HepG2 (cell line): ENCODE measurements at regions not wholly inside any gene's neighbourhood (a gene's known extent, or its start where the extent isn't known, plus 50 kb on each side); places are given as distances from the start of the nearest gene placed in this dataset.

Source experiments
- BHLHE40 ChIP-seq: IDR thresholded peaks from 2 replicates; pipeline ENCODE4 v1.6.1; 2011; ENCODE audit warnings: low read length, improper control_type of control experiment
- FOXA3 ChIP-seq: IDR thresholded peaks from 2 replicates; pipeline ENCODE4 v1.6.1; 2016; ENCODE audit warnings: missing genetic modification reagents, missing compliant biosample characterization
- IRF2 ChIP-seq: IDR thresholded peaks from 2 replicates; pipeline ENCODE4 v1.6.1; 2018; ENCODE audit warnings: missing genetic modification reagents, missing compliant biosample characterization
- KAT2B ChIP-seq: fragments of 150-350 bp; IDR thresholded peaks from 2 replicates; pipeline ENCODE4 v1.6.1; 2014; ENCODE audit warnings: low read depth, low read length, borderline replicate concordance
- MIXL1 ChIP-seq: IDR thresholded peaks from 2 replicates; pipeline ENCODE4 v1.6.1; 2016
- PRMT3 ChIP-seq: sonication (generic); formaldehyde crosslinking; IDR thresholded peaks from 2 replicates; pipeline ENCODE4 v1.8.1; 2022; ENCODE audit warnings: low read depth, mild to moderate bottlenecking, moderate library complexity, missing genetic modification reagents, borderline replicate concordance
- RAD51 ChIP-seq: fragments of 450-650 bp; IDR thresholded peaks from 2 replicates; pipeline ENCODE4 v1.6.1; 2016; ENCODE audit warnings: borderline replicate concordance
- SMAD1 ChIP-seq: sonication (generic); formaldehyde crosslinking; IDR thresholded peaks from 2 replicates; pipeline ENCODE4 v1.4.0; 2020; ENCODE audit warnings: missing genetic modification reagents, low read depth, mild to moderate bottlenecking, borderline replicate concordance
- SOX6 ChIP-seq, 2 experiments: fragments of 450-650 bp in 1 of 2; sonication (generic) in 1 of 2; formaldehyde crosslinking in 1 of 2; IDR thresholded peaks; 2 replicates each; pipeline versions ENCODE4 v1.4.0 to v1.6.1; 2017 to 2020; ENCODE audit warnings: antibody characterized with exemption in 1 of 2, mild to moderate bottlenecking in 1 of 2, missing genetic modification reagents in 1 of 2
- TCF7 ChIP-seq: sonication (generic); IDR thresholded peaks from 2 replicates; pipeline ENCODE4 v1.6.1; 2016; ENCODE audit warnings: antibody characterized with exemption, low read depth
- ZNF232 ChIP-seq: sonication (generic); formaldehyde crosslinking; IDR thresholded peaks from 2 replicates; pipeline ENCODE4 v1.4.0; 2020; ENCODE audit warnings: missing genetic modification reagents, borderline replicate concordance
- ZNF280B ChIP-seq: sonication (generic); formaldehyde crosslinking; IDR thresholded peaks from 2 replicates; pipeline ENCODE4 v1.5.0; 2020; ENCODE audit warnings: missing genetic modification reagents, mild to moderate bottlenecking, borderline replicate concordance
- ZNF879 ChIP-seq: sonication (generic); formaldehyde crosslinking; IDR thresholded peaks from 2 replicates; pipeline ENCODE4 v1.8.1; 2023; ENCODE audit warnings: missing genetic modification reagents
- TF ChIP-seq, protein P1 (sequence below): sonication (generic); formaldehyde crosslinking; IDR thresholded peaks from 2 replicates; pipeline ENCODE4 v1.5.1; 2020; ENCODE audit warnings: mild to moderate bottlenecking, missing genetic modification reagents, borderline replicate concordance
- TF ChIP-seq, protein P2 (sequence below): sonication (generic); formaldehyde crosslinking; IDR thresholded peaks from 2 replicates; pipeline ENCODE4 v1.4.0; 2020; ENCODE audit warnings: missing genetic modification reagents, borderline replicate concordance
- TF ChIP-seq, protein P3 (sequence below): sonication (generic); formaldehyde crosslinking; IDR thresholded peaks from 2 replicates; pipeline ENCODE4 v1.4.0; 2020; ENCODE audit warnings: missing genetic modification reagents

GRCh38 chr1:221961532-221962292, 219.8 kb upstream of the DUSP10 start (continued):
- TF ChIP-seq PRMT3 (no peak), SOX6 (IDR thresholded peaks at IDR 0.05) (no peak), SOX6 (CRISPR knock-in tag; IDR thresholded peaks at IDR 0.05) (peak; percentile 73), SMAD1 (CRISPR knock-in tag) (no peak), KAT2B (no peak), RAD51 (no peak), FOXA3 (CRISPR knock-in tag) (0 out of 2 replicates have a peak, but pooled peaks have one; percentile 34), ZNF232 (CRISPR knock-in tag) (no peak), ZNF879 (no peak), TCF7 (peak; percentile 40; the same call in 1 of the 2 replicates), ZNF280B (CRISPR knock-in tag) (no peak), MIXL1 (CRISPR knock-in tag) (peak; percentile 19; the same call in 1 of the 2 replicates), IRF2 (CRISPR knock-in tag) (0 out of 2 replicates have a peak, but pooled peaks have one; percentile 43), BHLHE40 (peak; percentile 64)
- TF ChIP-seq, protein P1, sequence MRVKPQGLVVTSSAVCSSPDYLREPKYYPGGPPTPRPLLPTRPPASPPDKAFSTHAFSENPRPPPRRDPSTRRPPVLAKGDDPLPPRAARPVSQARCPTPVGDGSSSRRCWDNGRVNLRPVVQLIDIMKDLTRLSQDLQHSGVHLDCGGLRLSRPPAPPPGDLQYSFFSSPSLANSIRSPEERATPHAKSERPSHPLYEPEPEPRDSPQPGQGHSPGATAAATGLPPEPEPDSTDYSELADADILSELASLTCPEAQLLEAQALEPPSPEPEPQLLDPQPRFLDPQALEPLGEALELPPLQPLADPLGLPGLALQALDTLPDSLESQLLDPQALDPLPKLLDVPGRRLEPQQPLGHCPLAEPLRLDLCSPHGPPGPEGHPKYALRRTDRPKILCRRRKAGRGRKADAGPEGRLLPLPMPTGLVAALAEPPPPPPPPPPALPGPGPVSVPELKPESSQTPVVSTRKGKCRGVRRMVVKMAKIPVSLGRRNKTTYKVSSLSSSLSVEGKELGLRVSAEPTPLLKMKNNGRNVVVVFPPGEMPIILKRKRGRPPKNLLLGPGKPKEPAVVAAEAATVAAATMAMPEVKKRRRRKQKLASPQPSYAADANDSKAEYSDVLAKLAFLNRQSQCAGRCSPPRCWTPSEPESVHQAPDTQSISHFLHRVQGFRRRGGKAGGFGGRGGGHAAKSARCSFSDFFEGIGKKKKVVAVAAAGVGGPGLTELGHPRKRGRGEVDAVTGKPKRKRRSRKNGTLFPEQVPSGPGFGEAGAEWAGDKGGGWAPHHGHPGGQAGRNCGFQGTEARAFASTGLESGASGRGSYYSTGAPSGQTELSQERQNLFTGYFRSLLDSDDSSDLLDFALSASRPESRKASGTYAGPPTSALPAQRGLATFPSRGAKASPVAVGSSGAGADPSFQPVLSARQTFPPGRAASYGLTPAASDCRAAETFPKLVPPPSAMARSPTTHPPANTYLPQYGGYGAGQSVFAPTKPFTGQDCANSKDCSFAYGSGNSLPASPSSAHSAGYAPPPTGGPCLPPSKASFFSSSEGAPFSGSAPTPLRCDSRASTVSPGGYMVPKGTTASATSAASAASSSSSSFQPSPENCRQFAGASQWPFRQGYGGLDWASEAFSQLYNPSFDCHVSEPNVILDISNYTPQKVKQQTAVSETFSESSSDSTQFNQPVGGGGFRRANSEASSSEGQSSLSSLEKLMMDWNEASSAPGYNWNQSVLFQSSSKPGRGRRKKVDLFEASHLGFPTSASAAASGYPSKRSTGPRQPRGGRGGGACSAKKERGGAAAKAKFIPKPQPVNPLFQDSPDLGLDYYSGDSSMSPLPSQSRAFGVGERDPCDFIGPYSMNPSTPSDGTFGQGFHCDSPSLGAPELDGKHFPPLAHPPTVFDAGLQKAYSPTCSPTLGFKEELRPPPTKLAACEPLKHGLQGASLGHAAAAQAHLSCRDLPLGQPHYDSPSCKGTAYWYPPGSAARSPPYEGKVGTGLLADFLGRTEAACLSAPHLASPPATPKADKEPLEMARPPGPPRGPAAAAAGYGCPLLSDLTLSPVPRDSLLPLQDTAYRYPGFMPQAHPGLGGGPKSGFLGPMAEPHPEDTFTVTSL (CRISPR knock-in tag): peak; percentile 79; the same call in 1 of the 2 replicates
- TF ChIP-seq, protein P2, sequence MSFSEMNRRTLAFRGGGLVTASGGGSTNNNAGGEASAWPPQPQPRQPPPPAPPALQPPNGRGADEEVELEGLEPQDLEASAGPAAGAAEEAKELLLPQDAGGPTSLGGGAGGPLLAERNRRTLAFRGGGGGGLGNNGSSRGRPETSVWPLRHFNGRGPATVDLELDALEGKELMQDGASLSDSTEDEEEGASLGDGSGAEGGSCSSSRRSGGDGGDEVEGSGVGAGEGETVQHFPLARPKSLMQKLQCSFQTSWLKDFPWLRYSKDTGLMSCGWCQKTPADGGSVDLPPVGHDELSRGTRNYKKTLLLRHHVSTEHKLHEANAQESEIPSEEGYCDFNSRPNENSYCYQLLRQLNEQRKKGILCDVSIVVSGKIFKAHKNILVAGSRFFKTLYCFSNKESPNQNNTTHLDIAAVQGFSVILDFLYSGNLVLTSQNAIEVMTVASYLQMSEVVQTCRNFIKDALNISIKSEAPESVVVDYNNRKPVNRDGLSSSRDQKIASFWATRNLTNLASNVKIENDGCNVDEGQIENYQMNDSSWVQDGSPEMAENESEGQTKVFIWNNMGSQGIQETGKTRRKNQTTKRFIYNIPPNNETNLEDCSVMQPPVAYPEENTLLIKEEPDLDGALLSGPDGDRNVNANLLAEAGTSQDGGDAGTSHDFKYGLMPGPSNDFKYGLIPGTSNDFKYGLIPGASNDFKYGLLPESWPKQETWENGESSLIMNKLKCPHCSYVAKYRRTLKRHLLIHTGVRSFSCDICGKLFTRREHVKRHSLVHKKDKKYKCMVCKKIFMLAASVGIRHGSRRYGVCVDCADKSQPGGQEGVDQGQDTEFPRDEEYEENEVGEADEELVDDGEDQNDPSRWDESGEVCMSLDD: peak; percentile 75; the same call in 1 of the 2 replicates
- TF ChIP-seq, protein P3, sequence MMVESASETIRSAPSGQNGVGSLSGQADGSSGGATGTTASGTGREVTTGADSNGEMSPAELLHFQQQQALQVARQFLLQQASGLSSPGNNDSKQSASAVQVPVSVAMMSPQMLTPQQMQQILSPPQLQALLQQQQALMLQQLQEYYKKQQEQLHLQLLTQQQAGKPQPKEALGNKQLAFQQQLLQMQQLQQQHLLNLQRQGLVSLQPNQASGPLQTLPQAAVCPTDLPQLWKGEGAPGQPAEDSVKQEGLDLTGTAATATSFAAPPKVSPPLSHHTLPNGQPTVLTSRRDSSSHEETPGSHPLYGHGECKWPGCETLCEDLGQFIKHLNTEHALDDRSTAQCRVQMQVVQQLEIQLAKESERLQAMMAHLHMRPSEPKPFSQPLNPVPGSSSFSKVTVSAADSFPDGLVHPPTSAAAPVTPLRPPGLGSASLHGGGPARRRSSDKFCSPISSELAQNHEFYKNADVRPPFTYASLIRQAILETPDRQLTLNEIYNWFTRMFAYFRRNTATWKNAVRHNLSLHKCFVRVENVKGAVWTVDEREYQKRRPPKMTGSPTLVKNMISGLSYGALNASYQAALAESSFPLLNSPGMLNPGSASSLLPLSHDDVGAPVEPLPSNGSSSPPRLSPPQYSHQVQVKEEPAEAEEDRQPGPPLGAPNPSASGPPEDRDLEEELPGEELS (CRISPR knock-in tag): peak; percentile 33; the same call in 1 of the 2 replicates
